ENCODE measurements at regions not wholly inside any gene's neighbourhood (a gene's known extent, or its start where the extent isn't known, plus 50 kb on each side); places are given as distances from the start of the nearest gene placed in this dataset.
"Not testable (repeated sequence)": the region's sequence is repeated elsewhere in the genome, so short reads cannot be mapped to it uniquely, and the experiment has no call there.

DNA sequence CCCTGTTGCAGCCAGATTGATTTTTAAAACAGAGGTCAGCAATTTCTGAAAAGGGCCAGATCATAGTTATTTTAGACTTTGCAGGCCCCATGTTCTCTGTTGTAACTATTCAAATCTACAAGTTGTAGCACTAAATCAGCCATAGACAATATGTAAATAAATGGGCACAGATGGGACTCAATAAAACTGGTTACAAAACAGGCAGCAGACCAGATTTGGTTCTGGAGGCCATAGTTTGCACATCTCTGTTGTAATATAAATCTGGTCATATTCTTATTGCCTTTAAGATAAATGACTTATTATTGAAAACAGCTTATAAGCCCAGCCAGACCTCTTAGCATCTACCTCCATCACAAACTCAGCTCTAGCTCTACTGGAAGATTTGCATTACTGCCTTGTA is 114.0 kb upstream of the ARG1 start:
- H3K4me3 Mint-ChIP-seq: no peak overlapping the region
- no peak for DNase-seq
- no peaks in the 10 kb centered on the region for H3K36me3 Mint-ChIP-seq (ENCODE audit: low read depth)
- H3K4me1 Mint-ChIP-seq: no peaks in the 10 kb centered on the region
- no peaks in the 10 kb centered on the region for H3K27me3 Mint-ChIP-seq
- no peak overlapping the region for H3K27ac Mint-ChIP-seq
- POLR2A ChIA-PET: no interaction called here
- no peaks in the 10 kb centered on the region for H3K9me3 Mint-ChIP-seq
- CTCF ChIA-PET: no interaction called here

DNA sequence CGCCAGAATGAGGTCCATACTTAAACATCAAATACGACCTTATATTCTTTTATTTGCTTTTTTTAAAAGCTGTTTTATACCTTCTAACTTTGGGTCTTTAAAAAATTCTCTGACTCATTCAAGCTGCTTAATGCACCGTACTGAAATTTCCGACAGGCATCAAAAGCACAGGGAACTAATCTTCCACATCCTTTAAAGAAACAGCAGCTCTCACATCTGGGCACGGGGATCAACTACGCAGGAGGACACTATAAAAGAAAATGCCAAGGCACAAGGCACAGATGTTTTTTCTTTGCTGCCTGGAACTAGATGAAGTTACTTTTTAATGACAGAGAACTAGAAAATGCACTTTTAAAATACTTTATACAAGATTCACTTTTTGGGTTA is 112.4 kb upstream of the ARG1 start:
- no peak for DNase-seq
- no peak overlapping the region for H3K4me3 Mint-ChIP-seq
- no peaks in the 10 kb centered on the region for H3K27me3 Mint-ChIP-seq
- no peaks in the 10 kb centered on the region for H3K36me3 Mint-ChIP-seq (ENCODE audit: low read depth)
- POLR2A ChIA-PET: no interaction called here
- no peaks in the 10 kb centered on the region for H3K9me3 Mint-ChIP-seq
- CTCF ChIA-PET: interaction anchor here (1.1 kb wide), 1 partner anchor 56 kb away, joined by 3 read pairs; no protein-coding TSS in a partner anchor
- H3K27ac Mint-ChIP-seq: no peak overlapping the region
- H3K4me1 Mint-ChIP-seq: no peaks in the 10 kb centered on the region

DNA sequence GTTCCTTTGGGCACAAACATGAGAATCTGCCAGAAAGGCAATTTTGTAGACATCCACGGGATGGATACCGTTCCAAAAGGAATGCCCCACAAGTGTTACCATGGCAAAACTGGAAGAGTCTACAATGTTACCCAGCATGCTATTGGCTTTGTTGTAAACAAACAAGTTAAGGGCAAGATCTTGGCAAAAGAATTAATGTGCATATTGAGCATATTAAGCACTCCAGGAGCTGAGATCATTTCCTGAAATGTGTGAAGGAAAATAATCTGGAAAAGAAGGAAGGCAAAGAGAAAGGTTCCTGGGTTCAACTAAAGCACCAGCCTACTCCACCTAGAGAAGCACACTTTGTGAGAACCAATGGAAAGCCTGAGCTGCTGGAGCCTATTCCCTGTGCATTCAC is 103.9 kb upstream of the ARG1 start:
- ChIA-PET POLR2A (no interaction called here), CTCF (interaction anchor here (0.7 kb wide), 1 partner anchor 596 kb away, joined by 3 read pairs; no protein-coding TSS in a partner anchor)
- no peak overlapping the region for H3K4me3 Mint-ChIP-seq
- DNase-seq: no peak
- H3K36me3 Mint-ChIP-seq (ENCODE audit: low read depth): no peaks in the 10 kb centered on the region
- H3K4me1 Mint-ChIP-seq: no peaks in the 10 kb centered on the region
- H3K9me3 Mint-ChIP-seq: no peaks in the 10 kb centered on the region
- H3K27ac Mint-ChIP-seq: no peak overlapping the region
- peaks cover 1% of the 10 kb centered on the region for H3K27me3 Mint-ChIP-seq

DNA sequence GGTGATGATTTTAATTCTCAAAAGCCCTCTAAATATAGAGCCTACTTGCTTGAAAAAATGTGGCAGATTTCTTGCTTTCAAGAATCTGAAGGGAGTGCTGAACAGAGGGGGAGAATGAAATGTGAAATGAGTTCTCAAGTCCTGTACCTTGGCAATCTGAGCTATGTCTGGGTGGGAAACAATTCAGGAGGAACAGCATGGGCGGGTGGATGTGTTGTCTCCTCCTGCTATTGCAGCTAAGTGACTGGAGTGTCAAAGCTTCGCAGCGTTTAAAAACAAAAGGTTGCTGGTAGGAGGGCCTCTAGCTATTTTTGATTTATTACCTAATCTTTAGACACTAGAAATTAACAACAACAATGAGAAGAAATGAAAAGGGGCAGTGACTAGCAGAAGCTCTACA is 102.5 kb upstream of the ARG1 start:
- Mint-ChIP-seq H3K36me3 (ENCODE audit: low read depth) (no peaks in the 10 kb centered on the region), H3K9me3 (no peaks in the 10 kb centered on the region), H3K27ac (no peak overlapping the region), H3K27me3 (peaks cover 1% of the 10 kb centered on the region), H3K4me3 (no peak overlapping the region), H3K4me1 (no peaks in the 10 kb centered on the region)
- CTCF ChIA-PET: no interaction called here
- POLR2A ChIA-PET: no interaction called here
- DNase-seq: no peak

DNA sequence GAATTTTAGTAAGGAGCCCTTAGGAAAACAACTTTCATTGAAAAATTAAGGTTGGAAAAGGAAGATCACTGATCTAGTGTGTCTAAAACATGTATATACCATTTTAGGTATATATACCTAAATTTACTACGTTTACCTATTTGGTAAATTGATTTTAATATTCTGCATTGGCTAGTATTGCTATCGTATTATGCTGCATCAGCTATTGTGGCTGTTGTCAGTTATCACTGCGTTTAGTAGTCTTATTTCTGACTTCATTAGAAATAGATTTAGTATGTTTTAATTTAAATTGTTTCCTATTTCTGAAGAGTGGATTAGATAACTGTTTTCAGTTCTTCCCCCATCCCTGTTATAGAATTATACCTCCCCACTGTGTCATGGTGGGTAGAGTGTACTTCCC is 101.7 kb upstream of the ARG1 start:
- Mint-ChIP-seq H3K4me1 (no peaks in the 10 kb centered on the region), H3K27ac (no peak overlapping the region), H3K9me3 (no peaks in the 10 kb centered on the region), H3K4me3 (no peak overlapping the region), H3K27me3 (peaks cover 1% of the 10 kb centered on the region), H3K36me3 (ENCODE audit: low read depth) (no peaks in the 10 kb centered on the region)
- ChIA-PET POLR2A (no interaction called here), CTCF (no interaction called here)
- DNase-seq: no peak

DNA sequence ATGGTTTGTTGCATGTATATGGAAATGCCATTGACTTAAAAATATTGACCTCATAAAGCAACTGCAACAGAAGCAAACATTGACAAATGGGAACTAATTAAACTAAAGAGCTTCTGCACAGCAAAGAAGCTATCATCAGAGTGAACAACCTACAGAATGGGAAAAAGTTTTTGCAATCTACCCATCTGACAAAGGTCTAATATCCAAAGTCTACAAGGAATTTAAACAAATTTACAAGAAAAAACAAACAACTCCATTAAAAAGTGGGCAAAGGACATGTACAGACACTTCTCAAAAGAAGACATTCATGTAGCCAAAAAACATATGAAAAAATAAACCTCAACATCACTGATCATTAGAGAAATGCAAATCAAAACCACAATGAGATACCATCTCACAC is 99.7 kb upstream of the ARG1 start:
- H3K27ac Mint-ChIP-seq; H3K4me1 Mint-ChIP-seq; H3K27me3 Mint-ChIP-seq; CTCF ChIA-PET; H3K4me3 Mint-ChIP-seq; POLR2A ChIA-PET; DNase-seq; H3K36me3 Mint-ChIP-seq (ENCODE audit: low read depth); H3K9me3 Mint-ChIP-seq: not testable (repeated sequence)

DNA sequence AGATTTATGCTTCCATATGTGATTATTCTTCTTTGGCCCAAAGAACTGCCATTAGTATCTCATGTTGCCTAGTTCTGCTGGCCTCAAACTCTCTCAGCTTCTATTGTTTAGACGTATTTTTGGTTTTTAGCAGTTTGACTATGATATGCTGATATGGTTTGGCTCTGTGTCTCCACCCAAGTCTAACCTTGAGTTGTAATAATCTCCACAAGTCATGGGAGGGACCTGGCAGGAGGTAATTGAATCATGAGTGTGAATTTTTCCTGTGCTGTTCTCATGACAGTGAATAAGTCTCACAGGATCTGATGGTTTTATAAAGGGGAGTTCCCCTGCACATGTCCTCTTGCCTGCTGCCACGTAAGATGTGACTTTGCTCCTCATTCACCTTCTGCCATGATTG is 96.7 kb upstream of the ARG1 start:
- no peaks in the 10 kb centered on the region for H3K9me3 Mint-ChIP-seq
- no peak for DNase-seq
- CTCF ChIA-PET: no interaction called here
- no peaks in the 10 kb centered on the region for H3K36me3 Mint-ChIP-seq (ENCODE audit: low read depth)
- no peaks in the 10 kb centered on the region for H3K27me3 Mint-ChIP-seq
- no peaks in the 10 kb centered on the region for H3K4me1 Mint-ChIP-seq
- no peak overlapping the region for H3K4me3 Mint-ChIP-seq
- POLR2A ChIA-PET: no interaction called here
- no peak overlapping the region for H3K27ac Mint-ChIP-seq

DNA sequence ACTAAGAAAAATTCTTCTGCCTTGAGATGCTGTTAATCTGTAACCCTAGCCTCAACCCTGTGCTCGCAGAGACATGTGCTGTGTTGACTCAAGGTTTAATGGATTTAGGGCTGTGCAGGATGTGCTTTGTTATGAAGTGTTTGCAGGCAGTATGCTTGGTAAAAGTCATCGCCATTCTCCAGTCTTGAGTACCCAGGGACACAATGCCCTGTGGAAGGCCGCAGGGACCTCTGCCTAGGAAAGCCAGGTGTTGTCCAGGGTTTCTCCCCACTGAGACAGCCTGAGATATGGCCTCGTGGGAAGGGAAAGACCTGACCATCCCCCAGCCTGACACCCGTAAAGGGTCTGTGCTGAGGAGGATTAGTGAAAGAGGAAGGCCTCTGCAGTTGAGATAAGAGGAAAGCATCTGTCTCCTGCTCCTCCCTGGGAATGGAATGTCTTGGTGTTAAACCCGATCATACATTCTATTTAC is 94.2 kb upstream of the ARG1 start:
- H3K4me3 Mint-ChIP-seq; H3K36me3 Mint-ChIP-seq (ENCODE audit: low read depth); H3K9me3 Mint-ChIP-seq; POLR2A ChIA-PET; DNase-seq; H3K27me3 Mint-ChIP-seq; H3K27ac Mint-ChIP-seq; CTCF ChIA-PET; H3K4me1 Mint-ChIP-seq: not testable (repeated sequence)

DNA sequence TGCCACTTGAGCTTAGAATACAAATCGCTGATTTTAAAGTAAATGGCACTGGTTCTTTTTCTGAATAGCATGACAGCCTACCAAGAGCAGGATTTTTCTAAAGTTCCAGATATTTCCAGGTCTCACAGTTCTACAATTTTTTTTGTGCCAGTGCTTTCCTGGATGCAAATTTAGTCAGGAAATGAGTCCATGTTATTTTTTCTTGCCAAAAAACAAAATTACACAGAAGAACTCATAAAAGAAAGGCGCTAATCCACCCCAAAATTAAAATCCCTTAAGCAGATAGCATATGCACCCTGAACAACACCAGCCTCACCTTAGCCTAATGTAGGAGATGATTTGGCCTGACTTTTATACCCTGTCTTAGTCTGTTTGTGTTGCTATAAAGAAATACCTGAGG is 86.4 kb upstream of the ARG1 start:
- no peak for DNase-seq
- H3K27ac Mint-ChIP-seq: no peak overlapping the region
- H3K27me3 Mint-ChIP-seq: no peaks in the 10 kb centered on the region
- H3K4me1 Mint-ChIP-seq: no peaks in the 10 kb centered on the region
- POLR2A ChIA-PET: no interaction called here
- H3K9me3 Mint-ChIP-seq: no peaks in the 10 kb centered on the region
- no peaks in the 10 kb centered on the region for H3K36me3 Mint-ChIP-seq (ENCODE audit: low read depth)
- no peak overlapping the region for H3K4me3 Mint-ChIP-seq
- CTCF ChIA-PET: interaction anchor here (0.7 kb wide), 1 partner anchor 32 kb away, joined by 3 read pairs; no protein-coding TSS in a partner anchor

DNA sequence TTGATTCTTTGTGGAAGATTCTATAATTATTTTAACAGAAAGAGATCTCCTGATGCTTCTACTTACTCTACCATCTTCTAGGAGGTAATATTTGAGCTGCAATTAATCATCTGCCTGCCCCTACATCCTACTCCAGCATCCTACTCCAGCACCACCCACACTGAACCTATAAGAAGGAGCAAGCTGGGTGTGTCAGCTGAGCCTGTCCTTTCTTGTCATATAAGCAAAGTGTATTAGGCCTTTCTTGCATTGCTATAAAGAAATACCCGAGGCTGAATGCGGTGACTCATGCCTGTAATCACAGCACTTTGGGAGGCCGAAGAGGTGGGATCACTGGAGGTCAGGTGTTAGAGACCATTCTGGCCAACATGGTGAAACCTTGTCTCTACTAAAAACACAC is 84.2 kb upstream of the ARG1 start:
- Mint-ChIP-seq H3K9me3 (no peaks in the 10 kb centered on the region), H3K27ac (no peak overlapping the region), H3K36me3 (ENCODE audit: low read depth) (no peaks in the 10 kb centered on the region), H3K4me3 (no peak overlapping the region), H3K4me1 (no peaks in the 10 kb centered on the region), H3K27me3 (no peaks in the 10 kb centered on the region)
- ChIA-PET POLR2A (no interaction called here), CTCF (no interaction called here)
- DNase-seq: no peak

DNA sequence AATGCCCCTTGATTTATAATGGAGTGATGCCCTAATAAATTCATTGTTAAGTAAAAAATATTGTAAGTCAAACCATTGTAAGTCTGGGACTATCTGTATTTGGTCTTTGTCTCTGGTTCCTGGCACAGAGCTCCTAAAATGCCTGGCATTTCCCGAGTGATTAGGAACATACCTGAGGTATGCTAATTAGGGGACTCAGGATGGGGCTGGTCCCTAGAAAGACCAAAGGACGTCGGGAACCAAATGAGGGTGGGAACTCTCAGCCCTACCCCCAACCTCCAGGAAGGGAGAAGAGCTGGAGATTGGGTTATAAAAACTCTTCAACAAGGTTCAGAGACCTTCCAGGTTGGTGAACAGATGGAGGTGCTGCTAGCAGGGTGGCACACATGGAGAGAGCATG is 82.6 kb upstream of the ARG1 start:
- DNase-seq: no peak
- H3K4me1 Mint-ChIP-seq: no peaks in the 10 kb centered on the region
- H3K4me3 Mint-ChIP-seq: no peak overlapping the region
- POLR2A ChIA-PET: no interaction called here
- CTCF ChIA-PET: no interaction called here
- H3K27ac Mint-ChIP-seq: no peak overlapping the region
- no peaks in the 10 kb centered on the region for H3K27me3 Mint-ChIP-seq
- H3K9me3 Mint-ChIP-seq: no peaks in the 10 kb centered on the region
- no peaks in the 10 kb centered on the region for H3K36me3 Mint-ChIP-seq (ENCODE audit: low read depth)

DNA sequence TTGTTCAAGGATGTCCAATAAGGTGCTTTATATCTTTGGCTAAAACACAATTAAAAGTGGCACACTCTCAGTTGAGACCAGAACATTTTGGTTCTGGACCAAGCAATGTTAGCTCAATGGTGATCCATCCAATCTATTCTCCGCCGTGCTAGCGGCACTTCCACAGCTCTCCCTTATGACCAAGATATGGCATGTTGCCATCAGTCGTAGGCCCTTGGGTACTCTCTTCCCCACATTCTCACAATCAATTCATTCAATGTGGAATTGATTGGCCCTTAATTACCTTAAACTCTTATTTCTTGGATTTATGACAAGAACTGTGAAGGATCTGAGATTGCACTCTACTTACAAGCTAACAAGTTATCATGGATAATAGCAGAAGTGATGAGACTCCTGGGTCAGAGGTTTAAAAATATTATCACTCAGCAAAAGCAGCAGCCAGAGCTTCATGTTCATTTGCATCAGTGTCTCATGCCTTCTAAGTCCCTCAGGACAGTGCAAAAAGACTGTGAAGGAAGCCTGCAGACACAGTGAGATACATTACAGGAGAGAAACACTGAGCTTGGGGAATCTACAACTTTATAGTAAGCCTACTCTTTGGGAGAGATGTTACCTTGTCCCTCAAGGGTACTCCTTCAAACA is 80.0 kb upstream of the ARG1 start:
- no peak overlapping the region for H3K27ac Mint-ChIP-seq
- no peak for DNase-seq
- H3K4me1 Mint-ChIP-seq: no peaks in the 10 kb centered on the region
- ChIA-PET CTCF (interaction anchor here (0.5 to 1.6 kb wide), 2 partner anchors 27 to 623 kb away, joined by 3 to 5 read pairs; no protein-coding TSS in a partner anchor), POLR2A (no interaction called here)
- no peaks in the 10 kb centered on the region for H3K36me3 Mint-ChIP-seq (ENCODE audit: low read depth)
- H3K9me3 Mint-ChIP-seq: no peaks in the 10 kb centered on the region
- H3K27me3 Mint-ChIP-seq: no peaks in the 10 kb centered on the region
- H3K4me3 Mint-ChIP-seq: no peak overlapping the region

DNA sequence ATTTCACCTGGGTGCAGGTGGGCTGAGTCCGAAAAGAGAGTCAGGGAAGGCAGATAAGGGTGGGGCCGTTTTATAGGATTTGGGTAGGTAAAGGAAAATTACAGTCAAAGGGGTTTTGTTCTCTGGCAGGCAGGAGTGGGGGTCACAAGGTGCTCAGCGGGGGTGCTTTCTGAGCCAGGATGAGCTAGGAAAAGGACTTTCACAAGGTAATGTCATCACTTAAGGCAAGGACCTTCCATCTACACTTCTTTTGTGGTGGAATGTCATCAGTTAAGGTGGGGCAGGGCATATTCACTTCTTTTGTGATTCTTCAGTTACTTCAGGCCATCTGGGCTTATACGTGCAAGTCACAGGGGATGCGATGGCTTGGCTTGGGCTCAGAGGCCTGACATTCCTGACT is 68.6 kb upstream of the ARG1 start:
- DNase-seq; H3K4me3 Mint-ChIP-seq; POLR2A ChIA-PET; H3K36me3 Mint-ChIP-seq (ENCODE audit: low read depth); H3K27me3 Mint-ChIP-seq; H3K4me1 Mint-ChIP-seq; H3K27ac Mint-ChIP-seq; H3K9me3 Mint-ChIP-seq: not testable (repeated sequence)
- CTCF ChIA-PET: interaction anchor here (1.6 kb wide), 1 partner anchor 15 kb away, joined by 5 read pairs; no protein-coding TSS in a partner anchor

DNA sequence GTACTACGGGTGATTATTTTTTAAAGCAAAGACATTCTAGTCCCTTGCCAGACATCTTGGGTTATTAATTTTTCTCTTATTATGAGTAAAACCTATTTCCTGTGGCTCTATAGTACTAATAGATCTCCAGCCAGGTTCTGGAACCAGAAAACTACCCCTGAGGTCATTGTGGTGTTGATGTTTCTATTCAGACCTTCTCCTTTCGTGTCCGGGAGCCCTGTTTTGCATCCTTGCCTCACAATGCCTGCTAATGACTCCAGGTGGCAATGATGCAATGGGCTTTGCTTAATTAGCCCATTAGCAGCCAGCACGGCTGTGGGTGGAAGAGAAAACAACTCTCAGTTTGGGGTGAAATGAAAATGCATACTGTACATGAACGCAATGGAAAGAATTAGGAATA is 62.9 kb upstream of the ARG1 start:
- H3K36me3 Mint-ChIP-seq (ENCODE audit: low read depth): no peaks in the 10 kb centered on the region
- CTCF ChIA-PET: no interaction called here
- POLR2A ChIA-PET: no interaction called here
- H3K9me3 Mint-ChIP-seq: no peaks in the 10 kb centered on the region
- DNase-seq: no peak
- H3K4me1 Mint-ChIP-seq: no peaks in the 10 kb centered on the region
- no peak overlapping the region for H3K4me3 Mint-ChIP-seq
- no peak overlapping the region for H3K27ac Mint-ChIP-seq
- H3K27me3 Mint-ChIP-seq: no peaks in the 10 kb centered on the region
